CD8-positive, alpha-beta memory T cell (primary cell): ENCODE measurements at regions not wholly inside any gene's neighbourhood (a gene's known extent, or its start where the extent isn't known, plus 50 kb on each side); places are given as distances from the start of the nearest gene placed in this dataset.

Experiments used
- CTCF ChIA-PET: fragments of 350-600 bp; sonication (Branson Sonifier 250); formaldehyde crosslinking; loops from one replicate; lab custom pipeline; 2021; ENCODE audit warnings: antibody characterized with exemption; lab: Charles Lee
- POLR2A ChIA-PET: fragments of 350-600 bp; sonication (Branson Sonifier 250); formaldehyde crosslinking; loops from one replicate; lab custom pipeline; 2021; ENCODE audit warnings: antibody characterized with exemption; lab: Charles Lee
- DNase-seq, 5 donors: peaks; one replicate each; pipeline versions ENCODE4 v3.0.0 to v3.0.0-alpha.2; 2020 to 2022; ENCODE audit warnings: mixed read lengths in 1 of 5
- H3K27ac ChIP-seq: one replicate; pipeline ENCODE4 v1.7.0; 2013; ENCODE audit warnings: low read depth, mild to moderate bottlenecking, low read length, moderate library complexity
- H3K27me3 ChIP-seq: 2 replicates; pipeline ENCODE4 v1.7.0; 2013; ENCODE audit warnings: low read length, mild to moderate bottlenecking; ENCODE audit not compliant: insufficient read depth, poor library complexity, severe bottlenecking
- H3K36me3 ChIP-seq: 2 replicates; pipeline ENCODE4 v1.7.0; 2013; ENCODE audit warnings: mild to moderate bottlenecking, low read length, moderate library complexity; ENCODE audit not compliant: insufficient read depth
- H3K4me1 ChIP-seq: 2 replicates; pipeline ENCODE4 v1.7.0; 2013; ENCODE audit warnings: mild to moderate bottlenecking, low read length, moderate library complexity; ENCODE audit not compliant: insufficient read depth
- H3K4me3 ChIP-seq: 2 replicates; pipeline ENCODE4 v1.7.0; 2013; ENCODE audit warnings: mild to moderate bottlenecking, low read length
- H3K9me3 ChIP-seq: 2 replicates; pipeline ENCODE4 v1.7.0; 2013; ENCODE audit warnings: mild to moderate bottlenecking, low read length
- H3K27ac Mint-ChIP-seq, 8 donors: one replicate each; pipeline ENCODE4 v1.8.0; 2020 to 2021; ENCODE audit warnings: mixed read lengths in 8 of 8, mild to moderate bottlenecking in 6 of 8, inconsistent platforms in 3 of 8, moderate library complexity in 3 of 8
- H3K27me3 Mint-ChIP-seq, 2 donors: one replicate each; pipeline ENCODE4 v1.8.0; 2020 to 2021; ENCODE audit warnings: mixed read lengths in 2 of 2, mild to moderate bottlenecking in 1 of 2, moderate library complexity in 1 of 2
- H3K36me3 Mint-ChIP-seq, 3 donors: one replicate each; pipeline ENCODE4 v1.8.0; 2020 to 2021; ENCODE audit warnings: mixed read lengths in 3 of 3, inconsistent platforms in 1 of 3, mild to moderate bottlenecking in 1 of 3
- H3K4me1 Mint-ChIP-seq, 3 donors: one replicate each; pipeline ENCODE4 v1.8.0; 2020 to 2021; ENCODE audit warnings: mixed read lengths in 3 of 3, inconsistent platforms in 1 of 3, mild to moderate bottlenecking in 1 of 3
- H3K4me3 Mint-ChIP-seq, 7 donors: one replicate each; pipeline ENCODE4 v1.8.0; 2020 to 2021; ENCODE audit warnings: mixed read lengths in 7 of 7, mild to moderate bottlenecking in 6 of 7, moderate library complexity in 4 of 7, inconsistent platforms in 2 of 7
- H3K9me3 Mint-ChIP-seq, 5 donors: one replicate each; pipeline ENCODE4 v1.8.0; 2020 to 2022; ENCODE audit warnings: mixed read lengths in 5 of 5, mild to moderate bottlenecking in 3 of 5, moderate library complexity in 2 of 5, inconsistent platforms in 1 of 5

GRCh38 chr13:104296286-104296685, 1230.1 kb upstream of the SLC10A2 start:
- Histone ChIP-seq H3K4me1 (no peaks in the 10 kb centered on the region), H3K27ac (no peak overlapping the region), H3K27me3 (no peaks in the 10 kb centered on the region), H3K4me3 (no peak overlapping the region), H3K9me3 (no peaks in the 10 kb centered on the region), H3K36me3 (no peaks in the 10 kb centered on the region)
- ChIA-PET POLR2A (no interaction called here), CTCF (no interaction called here)
- Mint-ChIP-seq H3K27ac (no peak overlapping the region), H3K4me1 (no peaks in the 10 kb centered on the region), H3K9me3 (peaks cover 5 to 25% (median 15%) of the 10 kb centered on the region in 5 donors), H3K36me3 (no peaks in the 10 kb centered on the region), H3K4me3 (no peak overlapping the region), H3K27me3 (no peaks in the 10 kb centered on the region)
- DNase-seq: no peak

GRCh38 chr13:104295537-104295936, 1229.3 kb upstream of the SLC10A2 start:
- POLR2A ChIA-PET: no interaction called here
- no peaks in the 10 kb centered on the region for H3K4me1 Mint-ChIP-seq
- no peak overlapping the region for H3K27ac ChIP-seq

GRCh38 chr13:104289400-104289799, 1223.2 kb upstream of the SLC10A2 start:
- POLR2A ChIA-PET: no interaction called here
- H3K4me3 ChIP-seq: no peak overlapping the region
- H3K27ac ChIP-seq: no peak overlapping the region
- no peaks in the 10 kb centered on the region for H3K4me1 ChIP-seq
- no peak overlapping the region for H3K4me3 Mint-ChIP-seq
- CTCF ChIA-PET: no interaction called here
- H3K27ac Mint-ChIP-seq: no peak overlapping the region
- no peaks in the 10 kb centered on the region for H3K27me3 Mint-ChIP-seq
- no peaks in the 10 kb centered on the region for H3K36me3 Mint-ChIP-seq
- H3K9me3 Mint-ChIP-seq: peaks cover under 1 to 26% (median 7%) of the 10 kb centered on the region in 5 donors
- no peak for DNase-seq
- no peaks in the 10 kb centered on the region for H3K27me3 ChIP-seq
- no peaks in the 10 kb centered on the region for H3K4me1 Mint-ChIP-seq
- no peaks in the 10 kb centered on the region for H3K36me3 ChIP-seq
- no peaks in the 10 kb centered on the region for H3K9me3 ChIP-seq

More at GRCh38 chr13:104295537-104295936, 1229.3 kb upstream of the SLC10A2 start:
- no peak overlapping the region for H3K27ac Mint-ChIP-seq
- no peaks in the 10 kb centered on the region for H3K27me3 Mint-ChIP-seq
- CTCF ChIA-PET: no interaction called here
- no peaks in the 10 kb centered on the region for H3K9me3 ChIP-seq
- no peaks in the 10 kb centered on the region for H3K27me3 ChIP-seq
- DNase-seq: no peak
- peaks cover 5 to 29% (median 15%) of the 10 kb centered on the region in 5 donors for H3K9me3 Mint-ChIP-seq
- no peak overlapping the region for H3K4me3 Mint-ChIP-seq
- no peak overlapping the region for H3K4me3 ChIP-seq
- no peaks in the 10 kb centered on the region for H3K4me1 ChIP-seq
- H3K36me3 Mint-ChIP-seq: no peaks in the 10 kb centered on the region
- H3K36me3 ChIP-seq: no peaks in the 10 kb centered on the region

- ChIA-PET CTCF (no interaction called here), POLR2A (no interaction called here)
Observed at GRCh38 chr13:104288496-104288895, 1222.3 kb upstream of the SLC10A2 start.

GRCh38 chr13:104286566-104287290, 1220.5 kb upstream of the SLC10A2 start:
- Histone ChIP-seq H3K9me3 (no peaks in the 10 kb centered on the region), H3K4me3 (no peak overlapping the region), H3K27me3 (no peaks in the 10 kb centered on the region), H3K27ac (no peak overlapping the region), H3K36me3 (no peaks in the 10 kb centered on the region), H3K4me1 (no peaks in the 10 kb centered on the region)
- Mint-ChIP-seq H3K36me3 (no peaks in the 10 kb centered on the region), H3K4me3 (no peak overlapping the region), H3K27me3 (no peaks in the 10 kb centered on the region), H3K27ac (no peak overlapping the region), H3K9me3 (peaks cover 0 to 6% (median 2%) of the 10 kb centered on the region in 5 donors), H3K4me1 (no peaks in the 10 kb centered on the region)
- DNase-seq: no peak
- POLR2A ChIA-PET: no interaction called here
- CTCF ChIA-PET: no interaction called here

More at GRCh38 chr13:104288496-104288895, 1222.3 kb upstream of the SLC10A2 start:
- Mint-ChIP-seq H3K27me3 (no peaks in the 10 kb centered on the region), H3K36me3 (no peaks in the 10 kb centered on the region), H3K4me1 (no peaks in the 10 kb centered on the region), H3K4me3 (no peak overlapping the region), H3K27ac (no peak overlapping the region), H3K9me3 (peaks cover 0 to 23% (median 4%) of the 10 kb centered on the region in 5 donors)
- Histone ChIP-seq H3K36me3 (no peaks in the 10 kb centered on the region), H3K27ac (no peak overlapping the region), H3K4me3 (no peak overlapping the region), H3K9me3 (no peaks in the 10 kb centered on the region), H3K27me3 (no peaks in the 10 kb centered on the region), H3K4me1 (no peaks in the 10 kb centered on the region)
- no peak for DNase-seq

- Histone ChIP-seq H3K4me1 (no peaks in the 10 kb centered on the region), H3K4me3 (no peak overlapping the region), H3K36me3 (no peaks in the 10 kb centered on the region), H3K27ac (no peak overlapping the region), H3K27me3 (no peaks in the 10 kb centered on the region), H3K9me3 (no peaks in the 10 kb centered on the region)
- Mint-ChIP-seq H3K27ac (no peak overlapping the region), H3K27me3 (no peaks in the 10 kb centered on the region), H3K4me3 (no peak overlapping the region), H3K36me3 (no peaks in the 10 kb centered on the region), H3K9me3 (peaks cover 2 to 8% (median 5%) of the 10 kb centered on the region in 5 donors), H3K4me1 (no peaks in the 10 kb centered on the region)
- CTCF ChIA-PET: no interaction called here
- DNase-seq: no peak
- POLR2A ChIA-PET: no interaction called here
Observed at GRCh38 chr13:104281910-104282309, 1215.7 kb upstream of the SLC10A2 start.

GRCh38 chr13:104270731-104271130, 1204.5 kb upstream of the SLC10A2 start:
- Histone ChIP-seq H3K27me3 (no peaks in the 10 kb centered on the region), H3K27ac (no peak overlapping the region), H3K4me3 (no peak overlapping the region), H3K36me3 (no peaks in the 10 kb centered on the region), H3K9me3 (no peaks in the 10 kb centered on the region), H3K4me1 (no peaks in the 10 kb centered on the region)
- H3K27ac Mint-ChIP-seq: no peak overlapping the region
- no peaks in the 10 kb centered on the region for H3K4me1 Mint-ChIP-seq
- CTCF ChIA-PET: no interaction called here
- no peak for DNase-seq
- H3K9me3 Mint-ChIP-seq: peaks cover 0 to 7% (median 2%) of the 10 kb centered on the region in 5 donors
- no peak overlapping the region for H3K4me3 Mint-ChIP-seq
- POLR2A ChIA-PET: no interaction called here
- no peaks in the 10 kb centered on the region for H3K27me3 Mint-ChIP-seq
- no peaks in the 10 kb centered on the region for H3K36me3 Mint-ChIP-seq

- no peaks in the 10 kb centered on the region for H3K27me3 Mint-ChIP-seq
- Histone ChIP-seq H3K4me1 (no peaks in the 10 kb centered on the region), H3K27ac (no peak overlapping the region), H3K4me3 (no peak overlapping the region), H3K9me3 (no peaks in the 10 kb centered on the region), H3K36me3 (no peaks in the 10 kb centered on the region), H3K27me3 (no peaks in the 10 kb centered on the region)
- no peak overlapping the region for H3K4me3 Mint-ChIP-seq
- peaks cover 0 to 7% (median 3%) of the 10 kb centered on the region in 5 donors for H3K9me3 Mint-ChIP-seq
- H3K27ac Mint-ChIP-seq: no peak overlapping the region
- no peaks in the 10 kb centered on the region for H3K4me1 Mint-ChIP-seq
- ChIA-PET POLR2A (no interaction called here), CTCF (no interaction called here)
- DNase-seq: no peak
- H3K36me3 Mint-ChIP-seq: no peaks in the 10 kb centered on the region
Observed at GRCh38 chr13:104267206-104267811, 1201.1 kb upstream of the SLC10A2 start.
